KMS-11 (cell line): ENCODE measurements at regions not wholly inside any gene's neighbourhood (a gene's known extent, or its start where the extent isn't known, plus 50 kb on each side); places are given as distances from the start of the nearest gene placed in this dataset.

Experiments
- H2AFZ ChIP-seq: fragments of 200-600 bp; sonication (generic); 2 replicates; pipeline ENCODE4 v1.6.1; 2016; ENCODE audit warnings: antibody characterized with exemption, mixed run types, low read depth
- H3K27ac ChIP-seq: fragments of 200-600 bp; sonication (generic); 2 replicates; pipeline ENCODE4 v1.6.1; 2016; ENCODE audit warnings: mild to moderate bottlenecking, mixed run types
- H3K27me3 ChIP-seq: fragments of 200-600 bp; sonication (generic); 2 replicates; pipeline ENCODE4 v1.6.1; 2017; ENCODE audit warnings: mild to moderate bottlenecking, low read depth, mixed run types, moderate library complexity; ENCODE audit not compliant: insufficient read depth
- H3K36me3 ChIP-seq: fragments of 200-600 bp; sonication (generic); 2 replicates; pipeline ENCODE4 v1.6.1; 2017; ENCODE audit warnings: mild to moderate bottlenecking, mixed run types; ENCODE audit not compliant: insufficient read depth
- H3K4me1 ChIP-seq: fragments of 200-600 bp; sonication (generic); 2 replicates; pipeline ENCODE4 v1.6.1; 2016; ENCODE audit warnings: mild to moderate bottlenecking, low read depth, mixed run types; ENCODE audit not compliant: poor library complexity, severe bottlenecking
- H3K4me2 ChIP-seq: fragments of 200-600 bp; sonication (generic); 2 replicates; pipeline ENCODE4 v1.7.0; 2016; ENCODE audit warnings: mild to moderate bottlenecking, mixed run types
- H3K4me3 ChIP-seq: fragments of 200-600 bp; sonication (generic); IDR thresholded peaks from 2 replicates; pipeline ENCODE4 v1.6.1; 2017; ENCODE audit warnings: low read depth, low read length, mixed read lengths; ENCODE audit not compliant: insufficient read depth
- H3K79me2 ChIP-seq: fragments of 200-600 bp; sonication (generic); 2 replicates; pipeline ENCODE4 v1.6.1; 2016; ENCODE audit warnings: low read depth, mixed run types; ENCODE audit not compliant: insufficient read depth
- H3K9ac ChIP-seq: fragments of 200-600 bp; sonication (generic); 2 replicates; pipeline ENCODE4 v1.6.1; 2016; ENCODE audit warnings: mild to moderate bottlenecking, mixed run types
- H4K20me1 ChIP-seq: fragments of 200-600 bp; sonication (generic); 2 replicates; pipeline ENCODE4 v1.6.1; 2016; ENCODE audit warnings: mild to moderate bottlenecking, mixed run types; ENCODE audit not compliant: insufficient read depth
- TF ChIP-seq, protein P1 (sequence below): fragments of 200-600 bp; sonication (generic); conservative IDR thresholded peaks from 2 replicates; pipeline ENCODE4 v1.6.1; 2017; ENCODE audit warnings: low read depth, mild to moderate bottlenecking, antibody characterized with exemption, low read length, moderate library complexity, mixed read lengths

DNA sequence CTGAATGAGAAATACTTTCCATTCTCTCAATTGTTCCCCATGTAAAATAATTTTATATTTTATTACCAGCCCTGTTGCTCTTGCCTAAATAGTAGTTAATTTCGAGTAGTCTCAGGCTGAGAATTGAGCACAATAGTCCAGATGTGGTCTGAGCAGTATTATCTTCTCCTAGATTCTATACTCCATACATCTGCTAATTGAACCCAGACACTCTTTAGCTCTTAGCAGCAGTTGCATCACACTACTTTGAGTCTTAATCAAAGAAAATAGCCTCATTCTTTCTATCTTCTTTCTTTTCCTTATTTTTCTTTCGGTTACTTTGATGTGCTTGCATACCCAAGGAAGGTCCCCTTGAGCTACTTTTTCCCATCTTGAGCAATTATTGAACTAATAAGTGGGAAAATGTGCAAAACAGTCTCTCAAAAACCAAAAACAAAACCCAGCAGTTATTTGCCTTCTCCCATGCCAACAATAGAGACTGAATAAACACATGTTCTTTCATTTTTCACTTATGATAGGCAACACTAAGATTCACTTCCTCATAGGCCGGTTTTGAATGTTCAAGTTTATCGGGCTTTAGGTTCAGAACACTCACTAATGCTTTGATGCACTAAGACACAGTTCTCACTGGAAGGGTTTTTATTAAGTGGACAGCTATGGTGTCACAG lies 204.5 kb downstream of the POU4F1 start:
- Histone ChIP-seq H3K79me2 (no peaks in the 10 kb centered on the region), H3K27me3 (no peaks in the 10 kb centered on the region), H3K4me3 (no peak overlapping the region), H3K9ac (no peak overlapping the region), H4K20me1 (no peaks in the 10 kb centered on the region), H3K4me2 (no peak overlapping the region), H2AFZ (no peak overlapping the region), H3K36me3 (no peaks in the 10 kb centered on the region), H3K4me1 (no peaks in the 10 kb centered on the region), H3K27ac (no peak overlapping the region)
- TF ChIP-seq, protein P1, sequence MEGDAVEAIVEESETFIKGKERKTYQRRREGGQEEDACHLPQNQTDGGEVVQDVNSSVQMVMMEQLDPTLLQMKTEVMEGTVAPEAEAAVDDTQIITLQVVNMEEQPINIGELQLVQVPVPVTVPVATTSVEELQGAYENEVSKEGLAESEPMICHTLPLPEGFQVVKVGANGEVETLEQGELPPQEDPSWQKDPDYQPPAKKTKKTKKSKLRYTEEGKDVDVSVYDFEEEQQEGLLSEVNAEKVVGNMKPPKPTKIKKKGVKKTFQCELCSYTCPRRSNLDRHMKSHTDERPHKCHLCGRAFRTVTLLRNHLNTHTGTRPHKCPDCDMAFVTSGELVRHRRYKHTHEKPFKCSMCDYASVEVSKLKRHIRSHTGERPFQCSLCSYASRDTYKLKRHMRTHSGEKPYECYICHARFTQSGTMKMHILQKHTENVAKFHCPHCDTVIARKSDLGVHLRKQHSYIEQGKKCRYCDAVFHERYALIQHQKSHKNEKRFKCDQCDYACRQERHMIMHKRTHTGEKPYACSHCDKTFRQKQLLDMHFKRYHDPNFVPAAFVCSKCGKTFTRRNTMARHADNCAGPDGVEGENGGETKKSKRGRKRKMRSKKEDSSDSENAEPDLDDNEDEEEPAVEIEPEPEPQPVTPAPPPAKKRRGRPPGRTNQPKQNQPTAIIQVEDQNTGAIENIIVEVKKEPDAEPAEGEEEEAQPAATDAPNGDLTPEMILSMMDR, result no peak

DNA sequence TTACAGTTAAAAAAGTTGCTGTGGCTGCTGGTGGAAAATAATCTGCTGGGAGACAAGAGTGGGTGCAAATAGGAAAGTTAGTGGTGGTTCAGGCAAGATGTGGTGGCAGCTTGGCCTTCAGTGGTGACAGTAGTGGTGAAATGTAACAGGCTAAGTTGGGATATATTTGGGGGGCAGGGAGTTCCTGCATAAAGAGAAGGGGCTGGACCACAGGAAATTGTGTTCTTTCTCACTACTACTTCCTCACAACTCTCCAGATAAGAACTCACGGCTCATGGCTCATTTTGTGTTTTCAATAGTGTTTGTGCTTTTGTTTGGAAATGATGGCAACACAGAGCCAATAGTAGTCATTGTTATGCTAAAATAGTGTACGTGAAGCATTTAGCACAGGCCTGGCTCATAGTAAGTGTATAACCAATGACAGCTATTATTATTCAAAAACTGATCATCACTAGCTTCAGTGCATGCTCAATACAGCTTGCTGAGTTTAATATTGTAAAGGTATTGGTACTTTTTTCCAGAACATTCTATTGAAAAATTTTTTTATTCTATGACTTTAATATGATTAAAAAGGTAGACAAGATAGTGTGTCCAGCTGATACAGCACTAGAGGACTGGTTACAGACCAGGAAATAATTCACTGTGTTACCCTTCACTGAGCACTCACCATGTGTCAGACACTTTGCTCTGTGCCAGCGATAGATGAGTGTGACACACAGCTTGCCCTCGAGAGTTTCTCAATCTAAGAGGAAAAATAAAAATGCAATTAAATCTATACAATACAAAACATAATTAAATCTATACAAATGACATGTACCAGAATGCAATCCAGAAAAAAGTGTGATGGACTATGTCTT lies 209.8 kb downstream of the POU4F1 start:
- Histone ChIP-seq H4K20me1 (no peaks in the 10 kb centered on the region), H3K4me1 (no peaks in the 10 kb centered on the region), H3K9ac (no peak overlapping the region), H3K27ac (no peak overlapping the region), H3K36me3 (no peaks in the 10 kb centered on the region), H3K27me3 (no peaks in the 10 kb centered on the region), H3K79me2 (no peaks in the 10 kb centered on the region), H3K4me3 (no peak overlapping the region), H2AFZ (no peak overlapping the region), H3K4me2 (no peak overlapping the region)
- TF ChIP-seq, protein P1, result no peak

DNA sequence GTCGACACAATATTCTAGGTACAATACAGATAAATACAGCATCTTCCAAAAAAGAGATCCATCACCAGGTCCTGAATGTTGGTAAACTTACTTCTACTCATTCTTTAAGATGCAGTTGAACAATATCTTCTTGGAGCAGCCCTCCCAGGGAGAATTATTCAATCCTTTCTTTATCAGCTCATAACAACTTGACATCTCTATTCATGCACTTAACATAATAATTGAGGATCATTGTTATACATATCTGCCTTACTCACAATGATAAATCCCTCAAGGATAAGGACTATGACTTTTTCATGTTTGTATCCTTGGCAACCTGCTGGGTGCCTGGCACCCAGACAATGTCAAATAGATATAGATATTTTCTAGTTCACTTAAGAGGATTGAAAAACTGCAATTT lies 219.5 kb downstream of the POU4F1 start:
- TF ChIP-seq, protein P1, result no peak
- no peak overlapping the region for H3K9ac ChIP-seq
- H3K27ac ChIP-seq, result no peak overlapping the region
- H2AFZ ChIP-seq, result no peak overlapping the region
- H3K79me2 ChIP-seq, result no peaks in the 10 kb centered on the region
- H4K20me1 ChIP-seq, result no peaks in the 10 kb centered on the region
- H3K4me3 ChIP-seq, result no peak overlapping the region
- no peaks in the 10 kb centered on the region for H3K27me3 ChIP-seq
- H3K4me1 ChIP-seq, result no peaks in the 10 kb centered on the region
- no peak overlapping the region for H3K4me2 ChIP-seq
- H3K36me3 ChIP-seq, result no peaks in the 10 kb centered on the region

DNA sequence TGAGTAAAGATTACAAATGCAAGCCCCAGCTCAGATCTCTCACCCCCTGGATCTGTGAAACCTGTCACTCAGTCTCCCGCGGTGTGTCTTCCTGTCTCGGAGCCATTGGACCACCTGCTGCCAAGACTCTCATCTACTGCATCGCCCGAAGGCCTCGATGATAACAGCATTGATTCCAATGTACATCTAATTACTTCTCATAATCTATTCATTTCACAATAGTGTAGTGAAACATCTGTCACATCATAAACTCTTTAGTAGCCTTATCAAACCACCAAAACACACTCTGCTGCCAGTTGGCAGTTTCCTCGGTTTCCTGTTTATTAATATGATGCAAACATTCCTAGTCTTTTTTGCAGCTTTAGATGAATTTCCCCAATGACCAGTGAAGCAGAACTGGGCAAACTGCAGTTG lies 220.3 kb downstream of the POU4F1 start:
- Histone ChIP-seq H3K9ac (no peak overlapping the region), H4K20me1 (no peaks in the 10 kb centered on the region), H3K4me3 (no peak overlapping the region), H3K4me1 (no peaks in the 10 kb centered on the region), H3K4me2 (no peak overlapping the region), H3K79me2 (no peaks in the 10 kb centered on the region), H2AFZ (no peak overlapping the region), H3K36me3 (no peaks in the 10 kb centered on the region), H3K27me3 (no peaks in the 10 kb centered on the region), H3K27ac (no peak overlapping the region)
- TF ChIP-seq, protein P1, result no peak
